Rectal smooth muscle tissue (tissue), 1 donor: ENCODE measurements at regions not wholly inside any gene's neighbourhood (a gene's known extent, or its start where the extent isn't known, plus 50 kb on each side); places are given as distances from the start of the nearest gene placed in this dataset.
"Not testable (repeated sequence)": the region's sequence is repeated elsewhere in the genome, so short reads cannot be mapped to it uniquely, and the experiment has no call there.

Source experiments
- H3K27ac ChIP-seq: one replicate; pipeline ENCODE4 v1.7.0; 2013; ENCODE audit warnings: low read depth, low read length, inconsistent platforms
- H3K27me3 ChIP-seq: one replicate; pipeline ENCODE4 v1.7.0; 2013; ENCODE audit warnings: low read length; ENCODE audit not compliant: control insufficient read depth, insufficient read depth
- H3K36me3 ChIP-seq: one replicate; pipeline ENCODE4 v1.7.0; 2013; ENCODE audit warnings: low read length; ENCODE audit not compliant: control insufficient read depth, insufficient read depth
- H3K4me1 ChIP-seq: one replicate; pipeline ENCODE4 v1.7.0; 2013; ENCODE audit warnings: low read length; ENCODE audit not compliant: control insufficient read depth, insufficient read depth
- H3K4me3 ChIP-seq: one replicate; pipeline ENCODE4 v1.7.0; 2013; ENCODE audit warnings: low read length
- H3K9ac ChIP-seq: one replicate; pipeline ENCODE4 v1.7.0; 2013; ENCODE audit warnings: low read length

DNA sequence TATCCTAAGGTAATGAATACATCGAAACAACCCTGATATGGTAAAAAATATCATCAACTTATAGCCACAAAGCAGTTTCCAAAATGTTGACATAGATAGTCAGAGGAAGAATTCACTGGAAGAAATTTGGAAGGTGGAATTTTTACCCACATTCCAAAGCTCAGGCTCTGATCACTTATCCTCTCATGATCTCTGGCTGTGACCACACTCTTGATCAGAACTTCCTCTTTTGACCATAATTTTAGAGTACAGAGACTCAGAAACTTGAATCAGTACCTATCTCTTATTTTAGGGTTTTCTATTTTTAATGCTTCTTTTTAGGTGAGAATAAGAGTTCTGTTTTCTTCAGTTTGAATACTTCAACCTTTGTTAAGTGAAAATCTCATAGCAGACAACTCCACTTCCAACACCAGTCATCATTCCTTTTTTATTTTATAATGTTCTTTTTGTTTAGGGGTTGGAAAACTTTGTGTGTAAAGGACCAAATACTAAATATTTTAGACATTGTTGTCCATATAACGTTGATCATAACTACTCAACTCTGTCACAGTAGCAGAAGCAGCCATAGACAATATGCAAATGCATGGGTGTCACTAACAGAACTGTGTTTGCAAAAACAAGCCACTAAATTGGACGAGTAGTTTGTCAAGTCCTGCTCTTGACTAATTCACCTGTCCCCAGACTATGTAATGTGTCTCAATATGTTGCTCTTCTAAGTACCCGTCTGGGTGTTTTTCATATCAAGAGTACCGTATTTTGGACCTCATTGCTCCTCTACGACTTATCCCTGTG lies 891.6 kb upstream of the CRIM1 start:
- no peaks in the 10 kb centered on the region for H3K4me1 ChIP-seq
- no peak overlapping the region for H3K9ac ChIP-seq
- H3K27ac ChIP-seq: no peak overlapping the region
- H3K27me3 ChIP-seq: no peaks in the 10 kb centered on the region
- H3K36me3 ChIP-seq: no peaks in the 10 kb centered on the region
- H3K4me3 ChIP-seq: no peak overlapping the region

DNA sequence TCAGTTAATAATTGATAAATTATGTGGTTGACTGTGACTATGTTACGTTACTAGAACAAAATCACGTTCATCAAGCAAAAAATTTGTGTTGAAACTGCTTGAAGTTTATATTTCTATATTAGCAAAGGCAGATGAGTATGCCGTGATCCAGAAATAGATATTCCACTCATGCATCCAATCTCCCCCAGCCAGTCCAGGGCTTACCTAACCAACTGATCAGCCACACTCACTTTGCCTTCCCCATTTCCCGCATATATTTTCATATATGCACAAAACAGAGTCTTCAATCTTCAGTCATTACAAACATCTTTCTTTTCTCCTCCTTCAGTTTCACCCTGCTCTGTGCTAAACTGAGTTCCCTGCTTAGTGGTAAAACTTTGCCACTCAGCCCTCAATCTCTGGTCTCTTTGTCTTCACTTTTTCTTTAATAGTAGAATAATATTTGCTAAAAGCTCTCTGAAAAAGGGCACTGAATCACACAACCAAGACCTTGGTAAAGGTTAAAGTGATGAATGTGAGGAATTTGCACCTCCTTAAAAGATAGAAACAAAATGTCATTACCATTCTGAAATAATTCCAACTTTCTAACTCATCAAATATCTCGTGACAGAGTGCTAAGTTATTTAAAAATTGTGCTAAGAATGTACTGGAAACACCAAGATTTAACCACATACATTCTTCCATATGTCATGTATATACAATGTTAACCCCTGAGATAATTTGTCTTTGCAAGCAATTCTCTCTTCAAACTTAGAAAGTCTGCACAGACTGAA lies 893.2 kb upstream of the CRIM1 start:
- H3K27me3 ChIP-seq: no peaks in the 10 kb centered on the region
- H3K36me3 ChIP-seq: no peaks in the 10 kb centered on the region
- H3K4me1 ChIP-seq: no peaks in the 10 kb centered on the region
- no peak overlapping the region for H3K9ac ChIP-seq
- H3K4me3 ChIP-seq: no peak overlapping the region
- H3K27ac ChIP-seq: no peak overlapping the region

DNA sequence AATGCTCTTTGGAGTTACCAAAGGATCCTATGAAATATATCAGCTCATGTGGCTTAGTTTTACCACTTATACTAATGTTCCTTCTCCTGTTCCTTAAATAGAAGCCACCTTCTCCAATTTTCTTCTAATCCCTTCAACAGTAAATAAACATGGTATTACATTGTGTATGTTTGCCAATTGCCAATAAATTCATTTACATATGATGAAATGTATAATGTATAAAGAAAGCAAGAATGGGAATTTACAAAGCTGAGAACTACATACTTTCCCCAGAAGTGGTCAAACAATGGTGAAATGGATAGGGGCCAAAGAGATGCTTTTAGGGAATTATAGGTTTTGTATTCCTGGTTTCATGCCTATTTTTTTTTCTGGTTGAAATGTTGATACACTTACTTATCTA lies 894.2 kb upstream of the CRIM1 start:
- Histone ChIP-seq H3K27ac (no peak overlapping the region), H3K27me3 (no peaks in the 10 kb centered on the region), H3K4me1 (no peaks in the 10 kb centered on the region), H3K36me3 (no peaks in the 10 kb centered on the region), H3K4me3 (no peak overlapping the region), H3K9ac (no peak overlapping the region)

DNA sequence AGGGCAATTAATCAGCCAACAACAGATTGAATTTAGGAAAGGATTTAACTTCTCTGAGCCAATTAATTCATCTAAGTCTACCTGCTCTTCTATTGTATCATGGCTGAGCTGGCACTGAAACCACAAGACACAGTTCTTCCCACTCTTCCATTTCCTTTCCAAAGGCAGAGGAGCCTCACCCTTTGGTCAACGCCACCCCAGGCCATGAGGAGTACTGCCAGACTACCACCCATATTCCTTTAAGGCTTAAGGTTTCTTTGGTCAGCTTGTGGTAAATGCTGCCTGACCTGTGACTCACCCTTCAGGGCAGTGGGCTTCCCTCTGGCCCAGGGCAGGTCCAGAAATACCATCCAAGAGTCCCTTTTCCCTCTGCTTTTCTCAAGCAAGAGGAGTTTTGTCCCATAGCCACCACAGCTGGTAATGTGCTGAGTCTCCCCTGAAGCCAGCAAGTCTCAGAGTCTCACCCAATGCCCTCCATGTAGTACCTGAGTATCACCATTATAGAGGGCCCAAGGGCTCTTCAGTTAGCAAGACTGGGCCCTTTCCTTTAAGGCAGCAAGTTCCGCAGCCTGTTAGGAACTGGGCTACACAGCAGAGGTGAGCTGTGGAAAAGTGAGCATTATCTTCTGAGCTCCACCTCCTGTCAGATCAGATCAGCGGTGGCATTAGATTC lies 900.5 kb upstream of the CRIM1 start:
- no peaks in the 10 kb centered on the region for H3K4me1 ChIP-seq
- H3K9ac ChIP-seq: no peak overlapping the region
- H3K4me3 ChIP-seq: no peak overlapping the region
- no peaks in the 10 kb centered on the region for H3K27me3 ChIP-seq
- no peak overlapping the region for H3K27ac ChIP-seq
- no peaks in the 10 kb centered on the region for H3K36me3 ChIP-seq

DNA sequence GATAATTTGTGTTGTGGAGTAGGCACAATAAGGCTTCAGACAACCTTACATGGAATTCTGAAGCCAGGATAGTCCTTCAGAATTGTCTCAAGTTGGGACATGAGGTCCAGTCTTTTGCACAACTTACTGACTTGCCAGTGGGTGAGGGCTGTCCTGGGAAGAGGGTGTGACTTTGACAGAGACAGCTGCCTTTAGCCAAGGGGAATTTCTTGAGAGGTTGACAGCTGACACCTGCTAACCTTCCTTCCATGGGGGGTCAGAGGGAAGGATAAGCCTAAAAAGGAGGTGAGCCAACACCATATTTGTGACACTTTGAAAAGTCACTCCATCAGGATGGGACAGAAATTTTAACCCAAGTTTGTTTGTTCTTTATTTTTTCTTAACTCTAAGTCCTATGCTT lies 907.8 kb upstream of the CRIM1 start:
- Histone ChIP-seq H3K4me3 (no peak overlapping the region), H3K4me1 (no peaks in the 10 kb centered on the region), H3K27me3 (no peaks in the 10 kb centered on the region), H3K9ac (no peak overlapping the region), H3K27ac (no peak overlapping the region), H3K36me3 (no peaks in the 10 kb centered on the region)

DNA sequence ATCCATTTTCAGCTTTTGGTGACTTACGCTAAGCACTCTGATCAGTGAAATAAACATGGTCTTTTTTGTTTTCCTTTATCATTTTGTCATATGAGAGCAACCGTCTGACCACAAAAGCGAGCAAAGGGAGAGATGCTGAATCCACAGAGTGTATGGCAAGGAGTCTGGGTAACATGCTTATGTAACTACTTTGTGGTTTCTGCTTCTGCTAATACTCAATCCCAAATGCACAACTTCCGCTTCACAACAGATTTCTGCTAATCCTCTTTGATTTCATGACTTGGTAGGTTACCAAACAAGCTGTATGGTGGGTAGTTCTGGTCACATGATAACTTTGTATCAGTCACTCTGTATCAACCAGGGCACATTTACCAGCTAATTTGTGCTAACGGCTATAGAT lies 908.4 kb upstream of the CRIM1 start:
- Histone ChIP-seq H3K36me3 (no peaks in the 10 kb centered on the region), H3K27me3 (no peaks in the 10 kb centered on the region), H3K9ac (no peak overlapping the region), H3K4me1 (no peaks in the 10 kb centered on the region), H3K27ac (no peak overlapping the region), H3K4me3 (no peak overlapping the region)

DNA sequence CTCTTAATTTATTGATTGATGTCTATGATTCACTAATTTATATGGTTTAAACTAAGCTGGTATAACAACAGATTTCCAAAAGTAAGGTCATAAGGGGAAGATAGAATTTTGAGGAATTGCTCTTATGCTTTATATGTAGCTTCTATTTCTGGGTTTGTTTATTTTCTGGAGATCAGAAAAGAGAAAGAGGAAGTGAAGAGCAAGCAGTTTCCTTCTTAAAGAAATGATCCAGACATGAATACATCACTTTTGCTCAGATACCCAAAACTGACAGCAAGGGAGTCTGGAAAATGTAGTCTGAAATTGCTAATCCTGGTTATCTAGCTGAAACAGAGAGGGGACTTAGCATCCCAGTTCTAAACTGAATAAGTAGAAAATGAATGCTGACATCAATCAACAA lies 912.5 kb upstream of the CRIM1 start:
- Histone ChIP-seq H3K27me3 (no peaks in the 10 kb centered on the region), H3K9ac (no peak overlapping the region), H3K4me3 (no peak overlapping the region), H3K4me1 (no peaks in the 10 kb centered on the region), H3K36me3 (no peaks in the 10 kb centered on the region), H3K27ac (no peak overlapping the region)

DNA sequence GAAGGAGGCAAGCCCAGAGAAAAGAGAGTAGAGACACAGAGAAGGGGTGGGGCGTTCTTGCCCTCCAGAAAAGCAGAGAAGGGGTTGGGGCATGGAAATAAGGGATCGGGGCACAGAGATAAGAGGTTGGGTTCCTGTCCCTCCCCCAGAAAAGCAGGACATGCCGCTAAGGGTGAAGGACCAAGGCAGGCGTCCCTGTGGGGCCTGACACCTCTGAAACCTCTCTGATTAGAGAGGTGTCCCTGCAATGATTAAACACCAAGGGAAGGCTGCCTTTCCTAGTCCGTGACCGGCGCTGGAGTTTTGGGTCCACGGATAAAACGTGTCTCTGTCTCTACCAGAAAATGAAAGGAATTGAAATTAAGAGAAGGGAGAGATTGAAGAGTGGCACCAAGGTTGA lies 914.0 kb upstream of the CRIM1 start:
- not testable (repeated sequence) for H3K4me3 ChIP-seq, H3K4me1 ChIP-seq, H3K27me3 ChIP-seq, H3K9ac ChIP-seq, H3K27ac ChIP-seq, H3K36me3 ChIP-seq

DNA sequence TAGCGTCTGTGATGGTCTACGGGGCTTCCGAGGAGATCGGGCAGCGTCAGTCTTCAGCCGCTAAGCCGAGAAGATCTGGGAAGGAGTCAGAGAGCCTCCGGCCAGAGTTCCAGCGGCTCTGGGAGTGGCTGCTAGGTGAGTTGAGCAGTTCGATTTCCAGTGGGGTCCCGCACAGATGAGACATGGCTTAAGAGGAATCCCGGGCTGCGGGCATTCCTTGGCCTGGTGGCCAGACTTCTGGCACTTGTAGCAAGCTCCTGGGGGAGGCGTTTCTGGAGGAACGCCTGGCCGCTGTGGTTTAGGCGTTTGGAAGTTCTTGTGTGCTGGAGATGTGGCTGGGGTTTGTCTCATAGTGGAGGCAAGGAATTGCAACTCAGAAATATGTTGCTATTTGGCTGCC lies 915.3 kb upstream of the CRIM1 start:
- not testable (repeated sequence) for H3K4me3 ChIP-seq, H3K36me3 ChIP-seq, H3K4me1 ChIP-seq, H3K27ac ChIP-seq, H3K27me3 ChIP-seq, H3K9ac ChIP-seq

DNA sequence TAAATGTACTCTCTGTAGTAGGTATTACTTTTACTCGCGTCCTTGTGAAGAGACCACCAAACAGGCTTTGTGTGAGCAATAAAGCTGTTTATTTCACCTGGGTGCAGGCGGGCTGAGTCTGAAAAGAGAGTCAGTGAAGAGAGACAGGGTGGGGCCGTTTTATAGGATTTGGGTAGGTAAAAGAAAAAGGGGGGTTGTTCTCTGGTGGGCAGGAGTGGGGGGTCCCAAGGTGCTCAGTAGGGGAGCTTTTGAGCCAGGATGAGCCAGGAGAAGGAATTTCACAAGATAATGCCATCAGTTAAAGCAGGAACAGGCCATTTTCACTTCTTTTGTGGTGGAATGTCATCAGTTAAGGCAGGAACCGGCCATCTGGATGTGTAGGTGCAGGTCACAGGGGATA lies 918.7 kb upstream of the CRIM1 start:
- not testable (repeated sequence) for H3K4me1 ChIP-seq, H3K36me3 ChIP-seq, H3K27me3 ChIP-seq, H3K27ac ChIP-seq, H3K9ac ChIP-seq, H3K4me3 ChIP-seq

DNA sequence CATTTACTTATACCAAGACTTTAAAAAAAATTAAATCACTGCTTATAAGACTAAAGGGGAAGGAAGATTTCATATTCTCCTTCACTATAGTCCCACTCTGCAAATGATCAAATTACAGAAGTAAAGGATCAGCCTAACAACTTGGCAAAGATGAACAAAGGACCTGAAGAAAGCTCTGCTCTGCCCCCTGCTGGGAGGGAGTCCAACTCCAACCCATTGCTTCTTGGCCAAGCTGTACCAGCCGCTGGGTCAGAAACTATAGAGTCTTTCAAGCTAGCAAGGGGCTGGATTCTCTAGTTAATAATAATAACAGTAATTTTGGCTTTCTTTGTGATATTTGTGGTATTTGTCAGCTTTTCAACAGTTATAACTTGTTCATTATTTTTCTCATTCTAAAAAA lies 927.0 kb upstream of the CRIM1 start:
- Histone ChIP-seq H3K27me3 (no peaks in the 10 kb centered on the region), H3K9ac (no peak overlapping the region), H3K4me3 (no peak overlapping the region), H3K27ac (no peak overlapping the region), H3K36me3 (no peaks in the 10 kb centered on the region), H3K4me1 (no peaks in the 10 kb centered on the region)

DNA sequence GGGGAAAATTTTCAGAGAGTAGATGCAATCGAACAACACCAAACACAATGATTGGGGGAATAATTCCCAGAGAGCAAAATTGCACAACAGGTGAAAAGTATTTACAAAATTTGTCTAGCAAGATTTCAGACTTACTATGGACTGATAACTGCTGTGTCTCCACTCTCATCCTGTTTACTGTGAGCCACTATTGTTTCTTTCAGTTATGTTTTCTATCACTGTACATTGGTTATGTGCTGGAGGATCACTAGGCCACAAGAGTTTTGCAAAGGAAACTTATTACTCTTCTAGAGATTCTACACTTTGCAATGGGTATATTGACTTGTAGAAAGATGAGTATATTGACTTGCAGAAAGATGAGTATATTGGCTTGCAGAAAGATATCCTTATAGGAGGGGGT lies 934.1 kb upstream of the CRIM1 start:
- Histone ChIP-seq H3K4me1 (no peaks in the 10 kb centered on the region), H3K36me3 (no peaks in the 10 kb centered on the region), H3K27me3 (no peaks in the 10 kb centered on the region), H3K4me3 (no peak overlapping the region), H3K27ac (no peak overlapping the region), H3K9ac (no peak overlapping the region)
